ENCODE measurements at regions not wholly inside any gene's neighbourhood (a gene's known extent, or its start where the extent isn't known, plus 50 kb on each side); places are given as distances from the start of the nearest gene placed in this dataset.

GRCh38 chr12:73220951-73221350 lies 948.8 kb downstream of the TRHDE start:
- Histone ChIP-seq H4K8ac (ENCODE audit: low read length) (no peak overlapping the region), H3K9ac (ENCODE audit: low read length) (no peak overlapping the region), H2BK15ac (ENCODE audit: low read depth, poor library complexity, severe bottlenecking) (no peak overlapping the region), H3K9me3 (ENCODE audit: control insufficient read depth, low read length) (peaks cover 9% of the 10 kb centered on the region), H3K27me3 (ENCODE audit: control insufficient read depth in 1 of 2, insufficient read depth in 1 of 2, low read length in 2 of 2) (no peaks in the 10 kb centered on the region), H3K4me3 (ENCODE audit: insufficient read depth in 1 of 2, low read depth in 1 of 2, low read length in 2 of 2) (no peak overlapping the region), H3K18ac (ENCODE audit: low read depth in 1 of 2, low read length in 2 of 2) (no peak overlapping the region), H3K36me3 (ENCODE audit: control insufficient read depth in 1 of 2, insufficient read depth in 2 of 2, low read depth in 1 of 2, low read length in 2 of 2) (no peaks in the 10 kb centered on the region), H3K23ac (ENCODE audit: low read length in 2 of 2) (no peak overlapping the region), H3K14ac (ENCODE audit: low read length in 2 of 2) (no peak overlapping the region), H4K91ac (ENCODE audit: low read length) (no peak overlapping the region), H2AK5ac (ENCODE audit: low read length, severe bottlenecking) (no peak overlapping the region), H3K4ac (ENCODE audit: low read depth in 1 of 2, low read length in 2 of 2) (no peak overlapping the region), H3K4me1 (ENCODE audit: control insufficient read depth, insufficient read depth, low read depth, low read length) (no peaks in the 10 kb centered on the region), H2AFZ (ENCODE audit: low read depth, low read length) (no peak overlapping the region), H2BK5ac (ENCODE audit: low read depth, low read length, poor library complexity, severe bottlenecking) (no peak overlapping the region), H3K79me1 (replicated peaks; ENCODE audit: low read length, poor library complexity, severe bottlenecking) (no peaks in the 10 kb centered on the region), H3K27ac (ENCODE audit: low read length, poor library complexity, severe bottlenecking) (no peak overlapping the region), H2BK12ac (ENCODE audit: low read length in 2 of 2) (no peak overlapping the region), H3K4me2 (ENCODE audit: low read length, poor library complexity, severe bottlenecking) (no peak overlapping the region), H2BK120ac (ENCODE audit: low read depth, low read length) (no peak overlapping the region)
- WGBS, result 94% methylated on average over 2 of the region's 2 CpGs
- no peak for DNase-seq

DNA sequence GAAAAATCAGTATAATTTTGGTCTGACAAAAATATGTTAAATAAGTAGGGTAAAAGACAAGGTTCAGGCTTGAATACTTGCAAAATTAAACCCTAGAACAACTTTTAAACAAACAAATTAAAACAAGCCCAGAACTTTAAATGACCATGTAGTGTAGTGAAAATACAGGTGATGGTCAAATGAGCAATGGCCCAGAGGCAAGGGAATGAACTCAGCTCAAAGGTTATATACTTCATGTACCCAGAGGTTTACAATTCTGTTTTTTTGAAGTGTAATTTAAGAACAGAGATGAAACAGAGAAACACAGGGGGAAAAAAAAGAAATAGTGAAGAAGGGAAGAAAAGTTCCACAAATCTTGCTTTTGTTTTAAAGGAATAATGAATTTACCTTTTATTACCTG lies 949.2 kb downstream of the TRHDE start:
- Histone ChIP-seq H3K27me3 (ENCODE audit: control insufficient read depth in 1 of 2, insufficient read depth in 1 of 2, low read length in 2 of 2) (no peaks in the 10 kb centered on the region), H4K8ac (ENCODE audit: low read length) (no peak overlapping the region), H4K91ac (ENCODE audit: low read length) (no peak overlapping the region), H3K14ac (ENCODE audit: low read length in 2 of 2) (no peak overlapping the region), H3K23ac (ENCODE audit: low read length in 2 of 2) (no peak overlapping the region), H3K4me2 (ENCODE audit: low read length, poor library complexity, severe bottlenecking) (no peak overlapping the region), H3K4me3 (ENCODE audit: insufficient read depth in 1 of 2, low read depth in 1 of 2, low read length in 2 of 2) (no peak overlapping the region), H2BK15ac (ENCODE audit: low read depth, poor library complexity, severe bottlenecking) (no peak overlapping the region), H2BK12ac (ENCODE audit: low read length in 2 of 2) (no peak overlapping the region), H2BK5ac (ENCODE audit: low read depth, low read length, poor library complexity, severe bottlenecking) (no peak overlapping the region), H2AK5ac (ENCODE audit: low read length, severe bottlenecking) (no peak overlapping the region), H3K4ac (ENCODE audit: low read depth in 1 of 2, low read length in 2 of 2) (no peak overlapping the region), H2AFZ (ENCODE audit: low read depth, low read length) (no peak overlapping the region), H3K9me3 (ENCODE audit: control insufficient read depth, low read length) (peaks cover 9% of the 10 kb centered on the region), H3K27ac (ENCODE audit: low read length, poor library complexity, severe bottlenecking) (no peak overlapping the region), H3K4me1 (ENCODE audit: control insufficient read depth, insufficient read depth, low read depth, low read length) (no peaks in the 10 kb centered on the region), H3K79me1 (replicated peaks; ENCODE audit: low read length, poor library complexity, severe bottlenecking) (no peaks in the 10 kb centered on the region), H3K18ac (ENCODE audit: low read depth in 1 of 2, low read length in 2 of 2) (no peak overlapping the region), H3K36me3 (ENCODE audit: control insufficient read depth in 1 of 2, insufficient read depth in 2 of 2, low read depth in 1 of 2, low read length in 2 of 2) (no peaks in the 10 kb centered on the region), H3K9ac (ENCODE audit: low read length) (no peak overlapping the region), H2BK120ac (ENCODE audit: low read depth, low read length) (no peak overlapping the region)
- no peak for DNase-seq

DNA sequence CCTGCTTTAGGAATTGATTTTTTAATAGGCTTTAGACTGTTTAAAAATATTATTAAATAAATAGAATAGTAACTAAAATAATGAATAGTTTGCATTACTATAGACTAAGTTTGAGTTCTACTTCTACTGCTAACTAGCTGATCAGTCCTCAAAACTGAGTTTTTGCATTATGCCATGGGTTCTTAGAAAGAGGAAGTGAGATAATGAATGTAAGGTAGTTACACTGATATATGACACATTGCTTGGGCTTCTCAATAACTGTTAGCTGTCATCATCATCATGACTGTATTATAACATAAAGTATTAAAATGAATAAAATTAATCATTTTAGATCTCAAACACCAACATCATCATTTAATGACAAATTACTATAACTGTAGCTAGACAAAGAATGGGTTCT lies 949.7 kb downstream of the TRHDE start:
- H3K4me3 ChIP-seq (ENCODE audit: insufficient read depth in 1 of 2, low read depth in 1 of 2, low read length in 2 of 2), result no peak overlapping the region
- H3K23ac ChIP-seq (ENCODE audit: low read length in 2 of 2), result no peak overlapping the region
- no peak overlapping the region for H3K18ac ChIP-seq (ENCODE audit: low read depth in 1 of 2, low read length in 2 of 2)
- no peak overlapping the region for H2AFZ ChIP-seq (ENCODE audit: low read depth, low read length)
- H3K9ac ChIP-seq (ENCODE audit: low read length), result no peak overlapping the region
- H3K4me2 ChIP-seq (ENCODE audit: low read length, poor library complexity, severe bottlenecking), result no peak overlapping the region
- H2BK5ac ChIP-seq (ENCODE audit: low read depth, low read length, poor library complexity, severe bottlenecking), result no peak overlapping the region
- no peak overlapping the region for H3K4ac ChIP-seq (ENCODE audit: low read depth in 1 of 2, low read length in 2 of 2)
- H3K9me3 ChIP-seq (ENCODE audit: control insufficient read depth, low read length), result peaks cover 9% of the 10 kb centered on the region
- H3K27me3 ChIP-seq (ENCODE audit: control insufficient read depth in 1 of 2, insufficient read depth in 1 of 2, low read length in 2 of 2), result no peaks in the 10 kb centered on the region
- H2BK120ac ChIP-seq (ENCODE audit: low read depth, low read length), result no peak overlapping the region
- H3K36me3 ChIP-seq (ENCODE audit: control insufficient read depth in 1 of 2, insufficient read depth in 2 of 2, low read depth in 1 of 2, low read length in 2 of 2), result no peaks in the 10 kb centered on the region
- no peak overlapping the region for H4K8ac ChIP-seq (ENCODE audit: low read length)
- H2BK12ac ChIP-seq (ENCODE audit: low read length in 2 of 2), result no peak overlapping the region
- H3K4me1 ChIP-seq (ENCODE audit: control insufficient read depth, insufficient read depth, low read depth, low read length), result no peaks in the 10 kb centered on the region
- no peak overlapping the region for H2BK15ac ChIP-seq (ENCODE audit: low read depth, poor library complexity, severe bottlenecking)
- H2AK5ac ChIP-seq (ENCODE audit: low read length, severe bottlenecking), result no peak overlapping the region
- H3K27ac ChIP-seq (ENCODE audit: low read length, poor library complexity, severe bottlenecking), result no peak overlapping the region
- H3K14ac ChIP-seq (ENCODE audit: low read length in 2 of 2), result no peak overlapping the region
- no peaks in the 10 kb centered on the region for H3K79me1 ChIP-seq (replicated peaks; ENCODE audit: low read length, poor library complexity, severe bottlenecking)
- no peak overlapping the region for H4K91ac ChIP-seq (ENCODE audit: low read length)
- no peak for DNase-seq

- Histone ChIP-seq H3K9ac (ENCODE audit: low read length) (no peak overlapping the region), H4K91ac (ENCODE audit: low read length) (no peak overlapping the region), H3K27ac (ENCODE audit: low read length, poor library complexity, severe bottlenecking) (no peak overlapping the region), H3K9me3 (ENCODE audit: control insufficient read depth, low read length) (peaks cover 15% of the 10 kb centered on the region), H3K4me1 (ENCODE audit: control insufficient read depth, insufficient read depth, low read depth, low read length) (no peaks in the 10 kb centered on the region), H2BK5ac (ENCODE audit: low read depth, low read length, poor library complexity, severe bottlenecking) (no peak overlapping the region), H3K23ac (ENCODE audit: low read length in 2 of 2) (no peak overlapping the region), H2BK120ac (ENCODE audit: low read depth, low read length) (no peak overlapping the region), H3K4me3 (ENCODE audit: insufficient read depth in 1 of 2, low read depth in 1 of 2, low read length in 2 of 2) (no peak overlapping the region), H3K36me3 (ENCODE audit: control insufficient read depth in 1 of 2, insufficient read depth in 2 of 2, low read depth in 1 of 2, low read length in 2 of 2) (no peaks in the 10 kb centered on the region), H2AK5ac (ENCODE audit: low read length, severe bottlenecking) (no peak overlapping the region), H3K27me3 (ENCODE audit: control insufficient read depth in 1 of 2, insufficient read depth in 1 of 2, low read length in 2 of 2) (no peaks in the 10 kb centered on the region), H3K4ac (ENCODE audit: low read depth in 1 of 2, low read length in 2 of 2) (no peak overlapping the region), H2BK15ac (ENCODE audit: low read depth, poor library complexity, severe bottlenecking) (no peak overlapping the region), H2AFZ (ENCODE audit: low read depth, low read length) (no peak overlapping the region), H3K18ac (ENCODE audit: low read depth in 1 of 2, low read length in 2 of 2) (no peak overlapping the region), H2BK12ac (ENCODE audit: low read length in 2 of 2) (no peak overlapping the region), H4K8ac (ENCODE audit: low read length) (no peak overlapping the region), H3K4me2 (ENCODE audit: low read length, poor library complexity, severe bottlenecking) (no peak overlapping the region), H3K14ac (ENCODE audit: low read length in 2 of 2) (no peak overlapping the region), H3K79me1 (replicated peaks; ENCODE audit: low read length, poor library complexity, severe bottlenecking) (no peaks in the 10 kb centered on the region)
- no CpG with 5 or more reads among the region's 1 CpG for WGBS
- no peak for DNase-seq
These were observed 953.3 kb downstream of the TRHDE start for GRCh38 chr12:73225371-73225937.

Data from mesenchymal stem cell (in vitro differentiated cells and primary cell).